Skeletal muscle satellite cell (primary cell): ENCODE measurements at regions not wholly inside any gene's neighbourhood (a gene's known extent, or its start where the extent isn't known, plus 50 kb on each side); places are given as distances from the start of the nearest gene placed in this dataset.
"Not testable (repeated sequence)": the region's sequence is repeated elsewhere in the genome, so short reads cannot be mapped to it uniquely, and the experiment has no call there.

Experiments
- H3K27me3 ChIP-seq: 2 replicates; pipeline ENCODE4 v1.7.0; 2013; ENCODE audit warnings: low read length; ENCODE audit not compliant: control insufficient read depth, insufficient read depth
- H3K36me3 ChIP-seq: 2 replicates; pipeline ENCODE4 v1.7.0; 2013; ENCODE audit warnings: mild to moderate bottlenecking, control low read depth, low read length; ENCODE audit not compliant: insufficient read depth
- H3K4me1 ChIP-seq: 2 replicates; pipeline ENCODE4 v1.7.0; 2013; ENCODE audit warnings: low read length; ENCODE audit not compliant: control insufficient read depth, insufficient read depth
- H3K4me2 ChIP-seq: 2 replicates; pipeline ENCODE4 v1.7.0; 2013; ENCODE audit warnings: mild to moderate bottlenecking, low read length
- H3K4me3 ChIP-seq: 2 replicates; pipeline ENCODE4 v1.7.0; 2013; ENCODE audit warnings: low read length
- H3K9ac ChIP-seq: 2 replicates; pipeline ENCODE4 v1.7.0; 2013; ENCODE audit warnings: mild to moderate bottlenecking, low read depth, low read length, moderate library complexity
- H3K9me3 ChIP-seq: replicated peaks from 2 replicates; pipeline ENCODE4 v1.7.0; 2013; ENCODE audit warnings: mild to moderate bottlenecking, control low read depth, low read length

GRCh38 chr12:28776913-28777422 lies 372.1 kb upstream of the FAR2 start:
- Histone ChIP-seq H3K4me1 (no peaks in the 10 kb centered on the region), H3K27me3 (no peaks in the 10 kb centered on the region), H3K4me3 (no peak overlapping the region), H3K4me2 (no peak overlapping the region), H3K9ac (no peak overlapping the region), H3K9me3 (no peaks in the 10 kb centered on the region), H3K36me3 (no peaks in the 10 kb centered on the region)

DNA sequence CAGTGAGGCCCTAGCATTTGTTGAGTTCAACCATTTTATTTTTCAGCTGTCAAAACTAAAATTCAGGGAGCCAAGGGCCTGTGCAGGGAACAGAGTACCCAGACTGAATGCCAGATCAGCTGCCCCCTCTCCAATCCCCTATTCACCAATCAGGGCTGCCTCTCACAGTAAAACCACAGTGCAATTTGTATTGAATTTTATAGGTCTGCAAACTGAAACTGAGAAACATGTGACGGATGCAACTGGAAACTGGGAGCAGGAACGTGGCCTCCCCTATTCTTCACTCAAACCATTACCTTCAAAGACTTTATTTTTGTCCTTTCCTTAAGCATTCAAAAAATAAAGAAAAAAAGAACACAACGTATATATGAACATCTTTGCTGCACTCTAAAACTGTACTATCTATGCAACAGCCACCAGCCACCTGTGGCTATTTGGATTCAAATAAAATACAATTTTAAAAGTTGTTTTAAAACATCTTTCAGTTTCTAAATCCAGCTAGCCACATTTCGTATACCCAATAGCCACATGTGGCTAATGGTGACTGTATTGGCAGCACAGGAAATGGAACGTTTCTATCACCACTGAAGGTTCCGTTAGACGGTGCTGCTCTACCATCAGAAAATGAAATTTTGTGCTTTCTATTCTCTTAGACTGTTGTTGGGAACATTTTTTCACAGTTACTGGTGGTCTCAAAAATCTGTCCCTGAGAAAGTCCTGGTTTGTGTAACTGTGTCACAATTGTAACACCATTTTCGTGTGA lies 371.3 kb upstream of the FAR2 start:
- no peaks in the 10 kb centered on the region for H3K27me3 ChIP-seq
- H3K9ac ChIP-seq: no peak overlapping the region
- H3K9me3 ChIP-seq: no peaks in the 10 kb centered on the region
- H3K4me3 ChIP-seq: no peak overlapping the region
- no peaks in the 10 kb centered on the region for H3K4me1 ChIP-seq
- H3K4me2 ChIP-seq: no peak overlapping the region
- no peaks in the 10 kb centered on the region for H3K36me3 ChIP-seq

GRCh38 chr12:28780096-28780495 lies 369.0 kb upstream of the FAR2 start:
- Histone ChIP-seq H3K4me3 (no peak overlapping the region), H3K9me3 (no peaks in the 10 kb centered on the region), H3K36me3 (no peaks in the 10 kb centered on the region), H3K27me3 (no peaks in the 10 kb centered on the region), H3K9ac (no peak overlapping the region), H3K4me2 (no peak overlapping the region), H3K4me1 (no peaks in the 10 kb centered on the region)

DNA sequence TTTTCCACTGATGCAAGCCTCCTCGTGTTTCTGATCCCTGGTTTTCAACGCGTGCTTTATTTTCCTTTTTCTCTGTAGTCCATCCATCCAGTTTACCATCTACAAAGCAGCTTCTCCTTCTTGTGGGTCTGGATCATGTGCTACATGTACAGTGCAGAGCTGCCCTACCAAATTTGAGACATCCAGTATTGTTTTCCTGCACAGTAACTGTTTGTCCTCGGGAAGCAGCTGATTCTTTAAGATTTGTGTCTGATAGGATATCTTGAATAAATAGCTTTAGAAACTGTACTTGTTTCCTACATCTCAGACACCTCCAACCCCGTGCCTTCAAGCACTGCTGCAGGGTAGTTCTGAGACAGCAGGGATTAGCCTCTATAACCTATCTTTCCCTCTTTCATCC lies 368.1 kb upstream of the FAR2 start:
- H3K4me2 ChIP-seq: no peak overlapping the region
- H3K9ac ChIP-seq: no peak overlapping the region
- no peak overlapping the region for H3K4me3 ChIP-seq
- H3K9me3 ChIP-seq: no peaks in the 10 kb centered on the region
- no peaks in the 10 kb centered on the region for H3K36me3 ChIP-seq
- no peaks in the 10 kb centered on the region for H3K4me1 ChIP-seq
- H3K27me3 ChIP-seq: no peaks in the 10 kb centered on the region

- H3K9ac ChIP-seq: no peak overlapping the region
- no peaks in the 10 kb centered on the region for H3K27me3 ChIP-seq
- no peaks in the 10 kb centered on the region for H3K4me1 ChIP-seq
- H3K36me3 ChIP-seq: no peaks in the 10 kb centered on the region
- no peak overlapping the region for H3K4me3 ChIP-seq
- H3K9me3 ChIP-seq: no peaks in the 10 kb centered on the region
- no peak overlapping the region for H3K4me2 ChIP-seq
Measured at GRCh38 chr12:28781671-28782652, 367.1 kb upstream of the FAR2 start.

GRCh38 chr12:28782812-28783211 lies 366.3 kb upstream of the FAR2 start:
- Histone ChIP-seq H3K4me2 (no peak overlapping the region), H3K4me1 (no peaks in the 10 kb centered on the region), H3K36me3 (no peaks in the 10 kb centered on the region), H3K9me3 (no peaks in the 10 kb centered on the region), H3K9ac (no peak overlapping the region), H3K4me3 (no peak overlapping the region), H3K27me3 (no peaks in the 10 kb centered on the region)

GRCh38 chr12:28787151-28787550 lies 361.9 kb upstream of the FAR2 start:
- Histone ChIP-seq H3K27me3 (no peaks in the 10 kb centered on the region), H3K9ac (no peak overlapping the region), H3K9me3 (no peaks in the 10 kb centered on the region), H3K4me3 (no peak overlapping the region), H3K4me2 (no peak overlapping the region), H3K4me1 (no peaks in the 10 kb centered on the region), H3K36me3 (no peaks in the 10 kb centered on the region)

DNA sequence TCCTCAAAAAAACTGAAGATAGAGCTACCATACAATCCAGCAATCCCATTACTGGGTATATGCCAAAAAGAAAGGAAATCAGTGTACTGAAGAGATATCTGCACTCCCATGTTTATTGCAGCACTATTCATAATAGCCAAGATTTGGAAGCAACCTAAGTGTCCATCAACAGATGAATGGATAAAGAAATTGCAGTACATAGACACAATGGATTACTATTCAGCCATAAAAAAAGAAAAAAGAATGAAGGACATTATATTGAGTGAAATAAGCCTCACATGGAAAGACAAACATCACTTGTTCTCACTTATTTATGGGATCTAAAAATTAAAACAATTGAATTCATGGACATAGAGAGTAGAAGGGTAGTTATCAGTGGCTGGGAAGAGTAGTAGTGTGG lies 360.8 kb upstream of the FAR2 start:
- not testable (repeated sequence) for H3K4me2 ChIP-seq, H3K27me3 ChIP-seq, H3K9ac ChIP-seq, H3K9me3 ChIP-seq, H3K4me3 ChIP-seq, H3K4me1 ChIP-seq, H3K36me3 ChIP-seq

DNA sequence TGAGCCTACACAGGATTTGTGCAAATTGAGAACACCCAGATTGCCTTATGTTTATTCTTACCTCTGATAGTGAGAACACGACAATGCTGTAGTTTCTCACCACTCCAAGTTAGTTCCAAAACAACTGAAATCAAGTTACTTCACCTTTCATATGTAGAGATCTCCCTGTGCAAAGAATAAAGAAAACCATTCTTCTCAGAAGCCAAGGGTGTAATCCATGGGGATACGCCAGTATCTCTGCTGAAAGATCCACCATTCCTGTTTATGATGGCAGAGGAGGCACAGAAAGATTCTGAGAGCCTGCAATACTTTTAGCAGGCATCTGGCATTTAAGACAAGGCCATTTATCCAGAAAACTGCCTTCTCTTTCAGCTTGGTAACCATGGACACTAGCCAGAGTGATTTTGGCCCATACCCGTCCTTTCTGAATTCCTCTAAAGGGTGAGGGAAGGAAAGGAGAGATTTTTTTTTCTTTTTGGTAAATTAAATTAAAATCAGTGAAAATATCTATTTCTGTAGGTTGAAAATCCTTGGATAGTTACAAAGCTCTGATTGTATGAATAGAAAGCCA lies 355.4 kb upstream of the FAR2 start:
- peaks cover 4% of the 10 kb centered on the region for H3K4me1 ChIP-seq
- no peaks in the 10 kb centered on the region for H3K27me3 ChIP-seq

GRCh38 chr12:28794211-28794610 lies 354.9 kb upstream of the FAR2 start:
- Histone ChIP-seq H3K9ac (no peak overlapping the region), H3K4me1 (peaks cover 4% of the 10 kb centered on the region), H3K27me3 (no peaks in the 10 kb centered on the region), H3K9me3 (no peaks in the 10 kb centered on the region), H3K4me2 (no peak overlapping the region), H3K4me3 (no peak overlapping the region), H3K36me3 (no peaks in the 10 kb centered on the region)

More for the DNA sequence above, 355.4 kb upstream of the FAR2 start:
- H3K9ac ChIP-seq: no peak overlapping the region
- no peaks in the 10 kb centered on the region for H3K9me3 ChIP-seq
- no peak overlapping the region for H3K4me3 ChIP-seq
- H3K4me2 ChIP-seq: no peak overlapping the region
- no peaks in the 10 kb centered on the region for H3K36me3 ChIP-seq

GRCh38 chr12:28794786-28795185 lies 354.3 kb upstream of the FAR2 start:
- Histone ChIP-seq H3K4me3 (no peak overlapping the region), H3K9ac (no peak overlapping the region), H3K27me3 (no peaks in the 10 kb centered on the region), H3K9me3 (no peaks in the 10 kb centered on the region), H3K36me3 (no peaks in the 10 kb centered on the region), H3K4me1 (peaks cover 4% of the 10 kb centered on the region), H3K4me2 (no peak overlapping the region)
